Psoas muscle (tissue), 7 donors: ENCODE measurements at regions not wholly inside any gene's neighbourhood (a gene's known extent, or its start where the extent isn't known, plus 50 kb on each side); places are given as distances from the start of the nearest gene placed in this dataset.
A peak's percentile ranks its signal among the peaks of the same experiment; 100 is the strongest.

ENCODE experiments used
- ATAC-seq, 4 donors: fragments of 200-7000 bp; cut with Tn5 transposase; one replicate each; pipeline ENCODE4 v1.9.1; 2020; ENCODE audit warnings: moderate library complexity in 3 of 4, mild to moderate bottlenecking in 2 of 4
- DNase-seq, 2 donors: peaks; one replicate each; pipeline ENCODE4 v3.0.0-alpha.2; 2020
- H3K27ac ChIP-seq: fragments of 200-600 bp; one replicate; pipeline ENCODE4 v1.8.0; 2022
- H3K27me3 ChIP-seq, 3 donors: fragments of 200-600 bp in 1 of 3; one replicate each; pipeline versions ENCODE4 v1.6.1 to v1.8.0; 2013 to 2022; ENCODE audit warnings: low read length in 2 of 3, mild to moderate bottlenecking in 2 of 3, moderate library complexity in 1 of 3; ENCODE audit not compliant: insufficient read depth in 3 of 3
- H3K36me3 ChIP-seq, 2 donors: fragments of 200-600 bp in 1 of 2; one replicate each; pipeline versions ENCODE4 v1.6.1 to v1.8.0; 2013 to 2022; ENCODE audit warnings: low read depth in 1 of 2, mild to moderate bottlenecking in 1 of 2, moderate library complexity in 1 of 2; ENCODE audit not compliant: insufficient read depth in 1 of 2
- H3K4me1 ChIP-seq: fragments of 200-600 bp; one replicate; pipeline ENCODE4 v1.8.0; 2022
- H3K4me3 ChIP-seq: fragments of 200-600 bp; one replicate; pipeline ENCODE4 v1.8.0; 2022; ENCODE audit warnings: mild to moderate bottlenecking
- H3K9me3 ChIP-seq: fragments of 200-600 bp; one replicate; pipeline ENCODE4 v1.8.0; 2022
- WGBS, 3 donors: extraction: QIAGEN DNeasy Blood & Tissue Kit; methylation state at CpG; one replicate each; pipeline versions ENCODE4 v1.1.6 to v1.1.7; 2013; 5-methylcytosine and 5-hydroxymethylcytosine counted together
- intact Hi-C, 2 donors: fragments of 100-400 bp; cut with DNase I; formaldehyde crosslinking; loops; one replicate each; pipeline versions ENCODE4 v1.11.0 to v1.14.2; 2022
- TF ChIP-seq, protein P1 (sequence below): fragments of 200-600 bp; IDR thresholded peaks from one replicate; pipeline ENCODE4 v1.8.0; 2022; ENCODE audit warnings: antibody characterized with exemption
- donor health status: healthy with polysubstance abuse.
- donor health status: DM: no; HTN: no; CAD: no; lungs with moderate emphysema.
- donor health status: Bipolar disorder and iron deficiency.
- donor health status: healthy.
- donor health status: DM: yes; HTN: yes; CAD: no.
- donor health status: DM: no; HTN: no; CAD: no.
- donor health status: DM: yes; HTN: yes; CAD: no.

DNA sequence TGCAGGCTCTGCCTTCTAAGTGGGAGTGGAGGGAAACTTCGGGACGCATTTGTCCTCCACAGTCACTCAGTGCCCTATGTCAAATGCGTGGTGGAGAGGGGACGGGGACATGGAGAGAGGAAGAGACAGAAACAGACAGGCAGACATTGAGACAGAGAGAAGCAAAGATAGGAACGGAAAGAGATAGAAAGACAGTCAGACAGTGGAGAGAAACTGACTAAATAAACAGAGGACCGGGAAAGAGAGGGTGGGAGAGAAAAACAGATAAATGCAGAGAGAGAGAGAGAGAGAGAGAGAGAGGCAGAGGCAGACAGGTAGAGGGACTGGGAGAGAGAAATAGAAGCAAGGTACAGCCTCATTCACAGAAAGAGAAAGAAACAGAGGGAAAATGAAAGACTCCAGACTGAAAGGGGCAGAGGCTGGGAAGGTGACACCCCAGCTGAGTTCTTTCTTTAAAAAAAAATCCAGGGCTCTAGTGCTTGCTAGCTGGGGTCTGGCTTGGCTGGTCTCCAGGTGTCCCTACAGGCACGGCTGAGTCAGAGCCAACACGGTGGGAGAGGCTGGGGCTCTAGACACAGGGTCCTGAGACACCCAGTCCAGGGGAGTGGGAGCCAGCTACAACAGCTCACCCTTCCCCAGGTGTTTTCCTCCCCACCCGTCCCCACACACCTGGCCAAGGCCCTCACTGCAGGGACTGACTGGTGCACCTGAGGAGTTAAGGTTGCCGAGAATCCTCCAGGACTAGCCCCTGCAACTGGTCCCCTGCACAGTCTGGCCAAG is 506.1 kb upstream of the PROK2 start:
- Histone ChIP-seq H3K27me3 (peaks cover 3 to 10% (median 3%) of the 10 kb centered on the region in 3 donors), H3K9me3 (no peaks in the 10 kb centered on the region), H3K4me3 (no peak overlapping the region), H3K27ac (no peak overlapping the region), H3K4me1 (peaks cover 2% of the 10 kb centered on the region), H3K36me3 (no peaks in the 10 kb centered on the region)
- TF ChIP-seq, protein P1, sequence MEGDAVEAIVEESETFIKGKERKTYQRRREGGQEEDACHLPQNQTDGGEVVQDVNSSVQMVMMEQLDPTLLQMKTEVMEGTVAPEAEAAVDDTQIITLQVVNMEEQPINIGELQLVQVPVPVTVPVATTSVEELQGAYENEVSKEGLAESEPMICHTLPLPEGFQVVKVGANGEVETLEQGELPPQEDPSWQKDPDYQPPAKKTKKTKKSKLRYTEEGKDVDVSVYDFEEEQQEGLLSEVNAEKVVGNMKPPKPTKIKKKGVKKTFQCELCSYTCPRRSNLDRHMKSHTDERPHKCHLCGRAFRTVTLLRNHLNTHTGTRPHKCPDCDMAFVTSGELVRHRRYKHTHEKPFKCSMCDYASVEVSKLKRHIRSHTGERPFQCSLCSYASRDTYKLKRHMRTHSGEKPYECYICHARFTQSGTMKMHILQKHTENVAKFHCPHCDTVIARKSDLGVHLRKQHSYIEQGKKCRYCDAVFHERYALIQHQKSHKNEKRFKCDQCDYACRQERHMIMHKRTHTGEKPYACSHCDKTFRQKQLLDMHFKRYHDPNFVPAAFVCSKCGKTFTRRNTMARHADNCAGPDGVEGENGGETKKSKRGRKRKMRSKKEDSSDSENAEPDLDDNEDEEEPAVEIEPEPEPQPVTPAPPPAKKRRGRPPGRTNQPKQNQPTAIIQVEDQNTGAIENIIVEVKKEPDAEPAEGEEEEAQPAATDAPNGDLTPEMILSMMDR: no peak
- no peak for DNase-seq
- intact Hi-C loops: no loop called here
- WGBS, 3 donors: 68 to 71% (median 69%) methylated on average over 10 of the region's 10 CpGs
- ATAC-seq: no peak

DNA sequence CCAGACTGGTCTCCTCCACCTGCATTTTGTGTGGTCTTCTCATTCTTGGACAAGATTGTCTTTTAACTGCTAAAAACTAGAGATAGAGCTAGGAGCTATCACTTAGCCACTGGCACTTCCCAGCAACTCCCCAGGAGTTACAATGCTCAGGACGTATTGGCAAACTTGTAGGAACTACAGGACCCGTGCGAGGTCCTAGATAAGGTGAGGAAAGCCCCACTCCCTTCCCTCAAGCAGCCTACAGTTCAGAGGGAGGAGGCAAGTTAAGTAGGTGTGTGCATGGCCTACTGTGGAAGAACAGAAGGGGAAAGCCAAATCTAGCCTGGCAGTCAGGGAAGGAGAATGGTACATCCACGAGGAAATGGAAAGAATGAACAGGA is 504.7 kb upstream of the PROK2 start:
- Histone ChIP-seq H3K9me3 (no peaks in the 10 kb centered on the region), H3K4me1 (peaks cover 2% of the 10 kb centered on the region), H3K27me3 (peaks cover 3 to 10% (median 3%) of the 10 kb centered on the region in 3 donors), H3K27ac (no peak overlapping the region), H3K36me3 (no peaks in the 10 kb centered on the region), H3K4me3 (no peak overlapping the region)
- TF ChIP-seq, protein P1: no peak
- 86 to 87% (median 87%) methylated on average over 4 of the region's 4 CpGs for WGBS, 3 donors
- no peak for DNase-seq
- no peak for ATAC-seq
- intact Hi-C loops: no loop called here

DNA sequence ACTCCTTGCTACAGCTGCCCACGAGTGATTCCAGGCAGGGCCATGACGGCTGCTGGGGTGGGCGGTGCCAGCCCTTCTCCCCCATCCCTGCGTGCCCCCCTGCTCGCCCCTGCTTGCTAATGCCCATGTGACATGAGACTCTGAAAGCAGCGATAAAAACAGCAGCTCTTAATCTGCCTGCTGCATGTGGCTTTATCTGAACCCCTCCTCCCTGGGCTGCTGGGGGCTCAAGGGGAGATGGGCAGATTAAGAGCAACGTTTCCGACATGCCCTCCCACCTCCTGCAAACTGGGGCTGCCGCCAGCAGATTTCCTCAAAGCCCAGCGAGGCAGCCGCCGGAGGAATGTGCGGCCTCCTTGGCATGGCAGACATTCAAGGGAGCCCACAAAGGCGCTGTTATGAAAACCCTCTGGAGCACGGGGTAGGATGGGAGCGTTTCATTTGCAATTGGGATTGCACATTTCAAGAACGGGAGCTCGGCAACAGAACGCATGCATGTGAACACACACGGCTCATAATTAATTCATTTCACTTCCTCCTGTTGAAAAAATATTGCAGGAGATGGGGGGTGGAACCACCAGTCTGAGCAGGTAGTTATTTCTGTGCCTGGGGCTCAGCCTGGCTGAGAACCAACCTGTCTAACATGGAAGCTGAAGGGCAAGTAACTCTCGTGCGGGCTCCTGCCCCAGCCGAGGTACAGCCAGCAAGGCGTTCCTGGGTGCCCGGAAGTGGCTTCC is 504.2 kb upstream of the PROK2 start:
- no peak overlapping the region for H3K27ac ChIP-seq
- DNase-seq: no peak

DNA sequence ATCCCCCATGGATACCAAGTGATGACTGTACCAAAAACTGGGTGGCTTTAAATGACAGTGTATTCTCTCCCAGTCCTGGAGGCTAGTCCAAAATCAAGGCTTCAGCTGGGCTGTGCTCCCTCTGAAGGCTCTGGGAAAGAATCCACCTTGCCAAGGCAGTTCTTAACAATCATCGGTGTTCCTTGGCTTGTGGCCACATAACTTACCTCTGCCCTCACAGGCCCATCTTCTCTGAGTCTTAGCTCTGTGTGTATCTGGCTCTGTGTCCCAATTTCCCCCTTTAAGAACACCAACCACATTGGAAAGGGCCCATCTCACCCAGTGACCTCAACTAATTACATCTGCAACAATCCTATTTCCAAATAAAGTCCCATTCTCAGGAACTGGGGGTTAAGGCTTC is 503.0 kb upstream of the PROK2 start:
- no peaks in the 10 kb centered on the region for H3K36me3 ChIP-seq
- H3K4me3 ChIP-seq: no peak overlapping the region
- ATAC-seq (no peak), DNase-seq (no peak)
- no peak overlapping the region for H3K27ac ChIP-seq
- peaks cover 3 to 10% (median 3%) of the 10 kb centered on the region in 3 donors for H3K27me3 ChIP-seq
- H3K9me3 ChIP-seq: no peaks in the 10 kb centered on the region
- TF ChIP-seq, protein P1: no peak
- WGBS, 3 donors: 10 to 26% (median 18%) methylated on average over 1 of the region's 1 CpG
- H3K4me1 ChIP-seq: peaks cover 2% of the 10 kb centered on the region
- intact Hi-C loops: no loop called here

More for the DNA sequence above, 504.2 kb upstream of the PROK2 start:
- H3K4me3 ChIP-seq: peak overlapping the region; percentile 1
- no peaks in the 10 kb centered on the region for H3K9me3 ChIP-seq
- H3K27me3 ChIP-seq: peaks cover 3 to 10% (median 3%) of the 10 kb centered on the region in 3 donors
- H3K4me1 ChIP-seq: peaks cover 2% of the 10 kb centered on the region
- H3K36me3 ChIP-seq: no peaks in the 10 kb centered on the region
- TF ChIP-seq, protein P1: no peak
- 18 to 21% (median 20%) methylated on average over 25 of the region's 25 CpGs for whole genome bisulfite sequencing, 3 donors
- intact Hi-C loops: no loop called here
- ATAC-seq: peak; percentile 32 to 67 (median 56)
